HG03520 (cell line): ENCODE measurements at regions not wholly inside any gene's neighbourhood (a gene's known extent, or its start where the extent isn't known, plus 50 kb on each side); places are given as distances from the start of the nearest gene placed in this dataset.
"Not testable (repeated sequence)": the region's sequence is repeated elsewhere in the genome, so short reads cannot be mapped to it uniquely, and the experiment has no call there.

Experiments used
- ATAC-seq: cut with Tn5 transposase; IDR thresholded peaks from one replicate; pipeline ENCODE4 v1.9.1; 2021; ENCODE audit warnings: mild to moderate bottlenecking, moderate library complexity; ENCODE audit not compliant: unreplicated experiment

- ATAC-seq = no peak
These were observed 105.4 kb downstream of the TTC8 start for GRCh38 chr14:88929656-88930436.

GRCh38 chr14:88931321-88932110, 107.1 kb downstream of the TTC8 start:
- ATAC-seq = no peak

GRCh38 chr14:88933191-88933590, 108.7 kb downstream of the TTC8 start:
- no peak for ATAC-seq

GRCh38 chr14:88934351-88934806, 109.9 kb downstream of the TTC8 start:
- ATAC-seq = no peak

GRCh38 chr14:88935083-88935482, 110.6 kb downstream of the TTC8 start:
- no peak for ATAC-seq

- no peak for ATAC-seq
These were observed 113.3 kb downstream of the TTC8 start for GRCh38 chr14:88937706-88938105.

- no peak for ATAC-seq
These were observed 116.2 kb downstream of the TTC8 start for GRCh38 chr14:88940671-88941070.

- ATAC-seq = no peak
These were observed 117.0 kb downstream of the TTC8 start for GRCh38 chr14:88941414-88941813.

GRCh38 chr14:88947646-88948598, 123.5 kb downstream of the TTC8 start:
- ATAC-seq = no peak

- no peak for ATAC-seq
These were observed 125.6 kb downstream of the TTC8 start for GRCh38 chr14:88950069-88950468.

GRCh38 chr14:88951370-88951769, 126.9 kb downstream of the TTC8 start:
- ATAC-seq = no peak

GRCh38 chr14:88952901-88953300, 128.4 kb downstream of the TTC8 start:
- no peak for ATAC-seq

GRCh38 chr14:88955455-88955854, 131.0 kb downstream of the TTC8 start:
- ATAC-seq = no peak

GRCh38 chr14:88960496-88960895, 136.0 kb downstream of the TTC8 start:
- no peak for ATAC-seq

GRCh38 chr14:88961214-88961613, 136.8 kb downstream of the TTC8 start:
- no peak for ATAC-seq

GRCh38 chr14:88962356-88962755, 137.9 kb downstream of the TTC8 start:
- no peak for ATAC-seq

GRCh38 chr14:88967299-88967698, 142.8 kb downstream of the TTC8 start:
- no peak for ATAC-seq

GRCh38 chr14:88975043-88975830, 150.8 kb downstream of the TTC8 start:
- no peak for ATAC-seq

GRCh38 chr14:88975926-88976325, 151.5 kb downstream of the TTC8 start:
- no peak for ATAC-seq

- ATAC-seq = not testable (repeated sequence)
These were observed 156.5 kb downstream of the TTC8 start for GRCh38 chr14:88980907-88981306.
